ENCODE measurements at regions not wholly inside any gene's neighbourhood (a gene's known extent, or its start where the extent isn't known, plus 50 kb on each side); places are given as distances from the start of the nearest gene placed in this dataset.

- TF ChIP-seq FOXP4 (CRISPR knock-in tag; IDR thresholded peaks at IDR 0.05; ENCODE audit: borderline replicate concordance) (no peak), REST (IDR thresholded peaks at IDR 0.05; ENCODE audit: borderline replicate concordance) (no peak), REST (CRISPR knock-in tag; IDR thresholded peaks at IDR 0.05; ENCODE audit: low read depth) (no peak), EP300 (IDR thresholded peaks at IDR 0.05; ENCODE audit: low read length) (no peak), CBX2 (IDR thresholded peaks at IDR 0.05; ENCODE audit: insufficient read depth, low read length, poor library complexity, severe bottlenecking) (no peak), ZNF174 (CRISPR knock-in tag; IDR thresholded peaks at IDR 0.05) (no peak), CTCF (IDR thresholded peaks at IDR 0.05 in 2 of 3, conservative IDR thresholded peaks at IDR 0.05 in 1 of 3; ENCODE audit: insufficient read depth in 2 of 3, low read depth in 1 of 3, low read length in 3 of 3) (no peak), ZEB2 (IDR thresholded peaks at IDR 0.05) (no peak), POLR2AphosphoS5 (IDR thresholded peaks at IDR 0.05; ENCODE audit: control insufficient read depth, insufficient read depth, low read depth, low read length) (no peak), MXI1 (IDR thresholded peaks at IDR 0.05; ENCODE audit: low read depth, low read length) (no peak), NR2F6 (CRISPR knock-in tag; IDR thresholded peaks at IDR 0.05) (no peak), NCOA1 (IDR thresholded peaks at IDR 0.05; ENCODE audit: low read depth) (no peak)
These were observed 1864.7 kb upstream of the ACO1 start for GRCh38 chr9:30519756-30520155.

Data from K562 (cell line).